H9 (cell line): ENCODE measurements at regions not wholly inside any gene's neighbourhood (a gene's known extent, or its start where the extent isn't known, plus 50 kb on each side); places are given as distances from the start of the nearest gene placed in this dataset.

Experiments used
- DNase-seq: peaks from one replicate; pipeline ENCODE4 v3.0.0-alpha.2; 2017
- H2AFZ ChIP-seq: one replicate; pipeline ENCODE4 v1.6.1; 2013; ENCODE audit warnings: mild to moderate bottlenecking, low read length, control low read depth, moderate library complexity
- H2AK5ac ChIP-seq: 2 replicates; pipeline ENCODE4 v1.6.1; 2013; ENCODE audit warnings: low read length, control low read depth, mixed read lengths; ENCODE audit not compliant: insufficient read length
- H2BK120ac ChIP-seq: one replicate; pipeline ENCODE4 v1.6.1; 2013; ENCODE audit warnings: low read depth, mild to moderate bottlenecking, low read length, control low read depth, inconsistent platforms; ENCODE audit not compliant: poor library complexity, severe bottlenecking
- H2BK12ac ChIP-seq: 2 replicates; pipeline ENCODE4 v1.6.1; 2013; ENCODE audit warnings: low read length, control low read depth, mixed read lengths, low read depth; ENCODE audit not compliant: insufficient read length
- H2BK15ac ChIP-seq: 2 replicates; pipeline ENCODE4 v1.6.1; 2013; ENCODE audit warnings: low read depth, low read length, control low read depth
- H2BK20ac ChIP-seq: one replicate; pipeline ENCODE4 v1.6.1; 2013; ENCODE audit warnings: low read depth, mild to moderate bottlenecking, low read length, control low read depth, inconsistent platforms; ENCODE audit not compliant: poor library complexity, severe bottlenecking
- H2BK5ac ChIP-seq: 2 replicates; pipeline ENCODE4 v1.6.1; 2013; ENCODE audit warnings: low read length, control low read depth, mixed read lengths; ENCODE audit not compliant: insufficient read length
- H3K14ac ChIP-seq: 2 replicates; pipeline ENCODE4 v1.6.1; 2013; ENCODE audit warnings: low read length, control low read depth; ENCODE audit not compliant: insufficient read depth
- H3K18ac ChIP-seq: 2 replicates; pipeline ENCODE4 v1.6.1; 2013; ENCODE audit warnings: low read depth, mild to moderate bottlenecking, mixed read lengths, low read length, control low read depth; ENCODE audit not compliant: insufficient read length
- H3K23ac ChIP-seq: 2 replicates; pipeline ENCODE4 v1.6.1; 2013; ENCODE audit warnings: low read length, control low read depth, mixed read lengths, low read depth; ENCODE audit not compliant: insufficient read length
- H3K23me2 ChIP-seq: 2 replicates; pipeline ENCODE4 v1.6.1; 2013; ENCODE audit warnings: low read depth, mild to moderate bottlenecking, mixed read lengths, low read length, control low read depth; ENCODE audit not compliant: insufficient read length, poor library complexity, severe bottlenecking
- H3K27ac ChIP-seq: 2 replicates; pipeline ENCODE4 v1.5.1; 2013; ENCODE audit warnings: low read length, control low read depth, mixed read lengths, low read depth; ENCODE audit not compliant: insufficient read length
- H3K27me3 ChIP-seq: 2 replicates; pipeline ENCODE4 v1.6.1; 2013; ENCODE audit warnings: low read length, control low read depth, inconsistent platforms; ENCODE audit not compliant: insufficient read depth
- H3K4ac ChIP-seq: 2 replicates; pipeline ENCODE4 v1.6.1; 2013; ENCODE audit warnings: low read depth, mild to moderate bottlenecking, control low read depth, inconsistent platforms, low read length, moderate library complexity
- H3K4me1 ChIP-seq: 2 replicates; pipeline ENCODE4 v1.6.1; 2013; ENCODE audit warnings: low read length, control low read depth, inconsistent platforms; ENCODE audit not compliant: insufficient read depth
- H3K4me2 ChIP-seq: 2 replicates; pipeline ENCODE4 v1.6.1; 2013; ENCODE audit warnings: low read length, control low read depth, mixed read lengths; ENCODE audit not compliant: insufficient read length, insufficient read depth
- H3K56ac ChIP-seq: 2 replicates; pipeline ENCODE4 v1.6.1; 2013; ENCODE audit warnings: low read depth, mild to moderate bottlenecking, mixed read lengths, low read length, control low read depth; ENCODE audit not compliant: insufficient read length
- H3K79me1 ChIP-seq: 2 replicates; pipeline ENCODE4 v1.6.1; 2013; ENCODE audit warnings: low read depth, mild to moderate bottlenecking, moderate library complexity, low read length, control low read depth, inconsistent platforms; ENCODE audit not compliant: insufficient read depth, poor library complexity, severe bottlenecking
- H3K79me2 ChIP-seq: 2 replicates; pipeline ENCODE4 v1.6.1; 2013; ENCODE audit warnings: low read length, control low read depth, inconsistent platforms; ENCODE audit not compliant: insufficient read depth
- H3K9ac ChIP-seq: 2 replicates; pipeline ENCODE4 v1.6.1; 2013; ENCODE audit warnings: low read length, control low read depth, mixed read lengths; ENCODE audit not compliant: insufficient read length; ENCODE audit errors: extremely low read depth
- H3K9me3 ChIP-seq: one replicate; pipeline ENCODE4 v1.6.1; 2013; ENCODE audit warnings: low read depth, low read length, inconsistent platforms; ENCODE audit not compliant: control insufficient read depth
- H3T11ph ChIP-seq: one replicate; pipeline ENCODE4 v1.6.1; 2013; ENCODE audit warnings: mild to moderate bottlenecking, low read length, control low read depth, inconsistent platforms
- H4K20me1 ChIP-seq: one replicate; pipeline ENCODE4 v1.6.1; 2013; ENCODE audit not compliant: control insufficient read depth, insufficient read length, insufficient read depth
- H4K5ac ChIP-seq: 2 replicates; pipeline ENCODE4 v1.6.1; 2013; ENCODE audit warnings: low read depth, mild to moderate bottlenecking, mixed read lengths, low read length, control low read depth; ENCODE audit not compliant: insufficient read length
- H4K8ac ChIP-seq: replicated peaks from 2 replicates; pipeline ENCODE4 v1.6.1; 2013; ENCODE audit warnings: low read length, control low read depth, mixed read lengths, low read depth; ENCODE audit not compliant: insufficient read length
- H4K91ac ChIP-seq: 2 replicates; pipeline ENCODE4 v1.6.1; 2013; ENCODE audit warnings: low read depth, mild to moderate bottlenecking, moderate library complexity, mixed read lengths, low read length, control low read depth; ENCODE audit not compliant: insufficient read length
- H3K27ac Mint-ChIP-seq, 3 experiments: 2 replicates in 2 of 3; 3 replicates in 1 of 3; pipeline ENCODE4 v1.8.0; 2020 to 2021; ENCODE audit warnings: mixed read lengths in 3 of 3, mild to moderate bottlenecking in 1 of 3, moderate library complexity in 1 of 3
- H3K27me3 Mint-ChIP-seq: 2 replicates; pipeline ENCODE4 v1.8.0; 2021; ENCODE audit warnings: low read depth, mild to moderate bottlenecking, moderate library complexity, mixed read lengths
- H3K36me3 Mint-ChIP-seq, 3 experiments: 2 replicates in 2 of 3; 3 replicates in 1 of 3; pipeline ENCODE4 v1.8.0; 2020 to 2021; ENCODE audit warnings: low read depth in 3 of 3, mixed read lengths in 3 of 3; ENCODE audit not compliant: insufficient read depth in 1 of 3
- H3K4me1 Mint-ChIP-seq, 2 experiments: 2 replicates each; pipeline ENCODE4 v1.8.0; 2020; ENCODE audit warnings: mixed read lengths in 2 of 2
- H3K4me3 Mint-ChIP-seq, 2 experiments: 2 replicates in 1 of 2; 3 replicates in 1 of 2; pipeline ENCODE4 v1.8.0; 2020 to 2021; ENCODE audit warnings: mild to moderate bottlenecking in 2 of 2, mixed read lengths in 2 of 2, moderate library complexity in 1 of 2
- H3K9me3 Mint-ChIP-seq, 2 experiments: 2 replicates in 1 of 2; 3 replicates in 1 of 2; pipeline ENCODE4 v1.8.0; 2020; ENCODE audit warnings: mild to moderate bottlenecking in 2 of 2, mixed read lengths in 2 of 2, moderate library complexity in 1 of 2
- WGBS: extraction: QIAGEN DNeasy Blood & Tissue Kit; methylation state at CpG from one replicate; pipeline ENCODE4 v1.1.7; 2013; ENCODE audit warnings: missing lambda C conversion rate, low lambda C conversion rate, mixed read lengths; ENCODE audit not compliant: insufficient read length; ENCODE audit errors: extremely low coverage; 5-methylcytosine and 5-hydroxymethylcytosine counted together
- TF ChIP-seq, protein P1 (sequence below): fragments of 200-600 bp; sonication (generic); conservative IDR thresholded peaks from 3 replicates; pipeline ENCODE4 v1.8.0; 2021; ENCODE audit warnings: antibody characterized with exemption, mild to moderate bottlenecking

GRCh38 chr16:65675161-65675560 is 553.3 kb upstream of the CDH11 start:
- no peak overlapping the region for H4K8ac ChIP-seq
- H3K27ac ChIP-seq = no peak overlapping the region
- no peak overlapping the region for H3T11ph ChIP-seq
- no peak overlapping the region for H2AFZ ChIP-seq
- no peaks in the 10 kb centered on the region for H4K20me1 ChIP-seq
- H3K27ac Mint-ChIP-seq = no peak overlapping the region
- H4K91ac ChIP-seq = no peak overlapping the region
- no peaks in the 10 kb centered on the region for H3K79me1 ChIP-seq
- TF ChIP-seq, protein P1, sequence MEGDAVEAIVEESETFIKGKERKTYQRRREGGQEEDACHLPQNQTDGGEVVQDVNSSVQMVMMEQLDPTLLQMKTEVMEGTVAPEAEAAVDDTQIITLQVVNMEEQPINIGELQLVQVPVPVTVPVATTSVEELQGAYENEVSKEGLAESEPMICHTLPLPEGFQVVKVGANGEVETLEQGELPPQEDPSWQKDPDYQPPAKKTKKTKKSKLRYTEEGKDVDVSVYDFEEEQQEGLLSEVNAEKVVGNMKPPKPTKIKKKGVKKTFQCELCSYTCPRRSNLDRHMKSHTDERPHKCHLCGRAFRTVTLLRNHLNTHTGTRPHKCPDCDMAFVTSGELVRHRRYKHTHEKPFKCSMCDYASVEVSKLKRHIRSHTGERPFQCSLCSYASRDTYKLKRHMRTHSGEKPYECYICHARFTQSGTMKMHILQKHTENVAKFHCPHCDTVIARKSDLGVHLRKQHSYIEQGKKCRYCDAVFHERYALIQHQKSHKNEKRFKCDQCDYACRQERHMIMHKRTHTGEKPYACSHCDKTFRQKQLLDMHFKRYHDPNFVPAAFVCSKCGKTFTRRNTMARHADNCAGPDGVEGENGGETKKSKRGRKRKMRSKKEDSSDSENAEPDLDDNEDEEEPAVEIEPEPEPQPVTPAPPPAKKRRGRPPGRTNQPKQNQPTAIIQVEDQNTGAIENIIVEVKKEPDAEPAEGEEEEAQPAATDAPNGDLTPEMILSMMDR = no peak
- no peaks in the 10 kb centered on the region for H3K9me3 ChIP-seq
- H4K5ac ChIP-seq = no peak overlapping the region
- no peak overlapping the region for H2BK15ac ChIP-seq
- no peak overlapping the region; a peak in 1 of 5 replicates for H3K4me3 Mint-ChIP-seq
- H3K14ac ChIP-seq = no peak overlapping the region
- no peaks in the 10 kb centered on the region for H3K79me2 ChIP-seq
- H3K4me1 ChIP-seq = no peaks in the 10 kb centered on the region
- no CpG with 5 or more reads among the region's 1 CpG for WGBS
- no peaks in the 10 kb centered on the region; the same call in 1 of the 2 replicates for H3K27me3 ChIP-seq
- no peak overlapping the region for H2BK12ac ChIP-seq
- no peak overlapping the region for H2BK20ac ChIP-seq
- H2BK120ac ChIP-seq = no peak overlapping the region
- H3K4me2 ChIP-seq = no peak overlapping the region
- H3K4me1 Mint-ChIP-seq = peaks cover 5 to 9% of the 10 kb centered on the region in 2 experiments
- no peaks in the 10 kb centered on the region for H3K36me3 Mint-ChIP-seq
- no peak overlapping the region for H3K4ac ChIP-seq
- no peak overlapping the region for H3K56ac ChIP-seq
- no peaks in the 10 kb centered on the region for H3K27me3 Mint-ChIP-seq
- H3K18ac ChIP-seq = no peak overlapping the region
- DNase-seq = no peak
- no peak overlapping the region for H3K23ac ChIP-seq
- no peaks in the 10 kb centered on the region for H3K23me2 ChIP-seq
- H3K9me3 Mint-ChIP-seq = no peaks in the 10 kb centered on the region
- no peak overlapping the region for H2BK5ac ChIP-seq
- no peak overlapping the region for H3K9ac ChIP-seq
- H2AK5ac ChIP-seq = no peak overlapping the region
